Coronary artery (tissue), 2 donors: ENCODE measurements at regions not wholly inside any gene's neighbourhood (a gene's known extent, or its start where the extent isn't known, plus 50 kb on each side); places are given as distances from the start of the nearest gene placed in this dataset.

Experiments used
- DNase-seq: peaks from one replicate; pipeline ENCODE4 v3.0.0-alpha.2; 2017; ENCODE audit warnings: low spot score
- H3K27ac ChIP-seq, 2 donors: fragments of 200-600 bp; sonication (generic); one replicate each; pipeline ENCODE4 v1.5.1; 2016 to 2019
- H3K4me3 ChIP-seq: fragments of 200-600 bp; sonication (generic); 2 replicates; pipeline ENCODE4 v1.5.1; 2016; ENCODE audit warnings: mild to moderate bottlenecking, moderate library complexity
- TF ChIP-seq, protein P1 (sequence below): fragments of 200-600 bp; sonication (generic); IDR thresholded peaks from one replicate; pipeline ENCODE4 v1.5.1; 2019; ENCODE audit warnings: antibody characterized with exemption

DNA sequence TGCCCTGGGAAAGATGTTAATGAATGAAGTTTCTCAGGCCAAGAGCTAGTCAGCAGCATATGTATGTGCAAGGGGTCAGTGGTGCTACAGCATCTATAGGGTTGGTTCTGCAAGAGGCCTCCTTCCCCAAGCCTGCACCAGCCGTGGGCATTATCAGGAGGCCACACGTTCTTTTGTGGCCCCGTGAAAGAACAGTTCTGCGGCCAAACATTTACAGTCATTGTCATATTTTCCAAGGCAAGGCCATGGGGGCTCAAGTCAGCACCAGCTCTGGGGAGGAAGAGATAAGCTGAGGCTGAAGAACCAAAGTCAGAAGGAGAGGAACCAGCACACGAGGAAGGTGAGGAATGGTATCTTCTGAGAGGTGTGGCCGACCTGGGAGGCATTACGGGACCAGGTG, 54.4 kb upstream of the TMEM72 start:
- TF ChIP-seq, protein P1, sequence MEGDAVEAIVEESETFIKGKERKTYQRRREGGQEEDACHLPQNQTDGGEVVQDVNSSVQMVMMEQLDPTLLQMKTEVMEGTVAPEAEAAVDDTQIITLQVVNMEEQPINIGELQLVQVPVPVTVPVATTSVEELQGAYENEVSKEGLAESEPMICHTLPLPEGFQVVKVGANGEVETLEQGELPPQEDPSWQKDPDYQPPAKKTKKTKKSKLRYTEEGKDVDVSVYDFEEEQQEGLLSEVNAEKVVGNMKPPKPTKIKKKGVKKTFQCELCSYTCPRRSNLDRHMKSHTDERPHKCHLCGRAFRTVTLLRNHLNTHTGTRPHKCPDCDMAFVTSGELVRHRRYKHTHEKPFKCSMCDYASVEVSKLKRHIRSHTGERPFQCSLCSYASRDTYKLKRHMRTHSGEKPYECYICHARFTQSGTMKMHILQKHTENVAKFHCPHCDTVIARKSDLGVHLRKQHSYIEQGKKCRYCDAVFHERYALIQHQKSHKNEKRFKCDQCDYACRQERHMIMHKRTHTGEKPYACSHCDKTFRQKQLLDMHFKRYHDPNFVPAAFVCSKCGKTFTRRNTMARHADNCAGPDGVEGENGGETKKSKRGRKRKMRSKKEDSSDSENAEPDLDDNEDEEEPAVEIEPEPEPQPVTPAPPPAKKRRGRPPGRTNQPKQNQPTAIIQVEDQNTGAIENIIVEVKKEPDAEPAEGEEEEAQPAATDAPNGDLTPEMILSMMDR = no peak
- Histone ChIP-seq H3K27ac (no peak overlapping the region), H3K4me3 (no peak overlapping the region)
- DNase-seq = no peak

DNA sequence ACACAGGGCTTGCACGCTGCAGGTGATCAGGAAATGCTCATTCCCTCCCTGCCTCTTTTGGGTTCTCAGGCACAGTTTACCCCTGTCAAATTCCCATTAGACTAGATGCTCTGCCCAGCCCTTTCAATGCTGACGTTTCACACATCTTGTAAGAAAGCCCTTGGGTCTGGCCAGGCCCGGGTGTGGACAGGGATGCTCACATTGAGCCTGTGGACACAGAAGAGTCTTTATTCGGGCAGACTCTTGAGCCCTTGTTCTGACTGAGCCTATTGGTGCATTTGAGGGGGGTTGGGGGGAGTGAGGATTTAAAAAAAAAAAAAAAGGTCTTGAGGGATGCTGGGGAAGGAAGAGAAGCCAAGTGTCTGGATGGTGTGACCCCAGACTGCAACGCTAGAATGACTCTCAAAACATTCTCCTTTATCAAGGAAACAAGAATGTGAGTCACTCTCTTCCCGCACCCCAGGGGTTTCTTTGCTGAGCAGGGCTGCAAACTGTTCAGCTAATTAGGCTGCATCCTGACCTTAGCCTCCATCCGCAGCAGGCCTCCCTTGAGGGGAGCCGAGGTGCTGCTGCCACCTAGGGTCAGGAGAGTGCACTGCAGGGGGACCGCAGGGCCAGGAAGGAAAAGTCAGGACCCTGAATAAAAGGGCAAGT, 53.6 kb upstream of the TMEM72 start:
- DNase-seq = no peak
- TF ChIP-seq, protein P1 = peak; percentile 98
- Histone ChIP-seq H3K27ac (no peak overlapping the region), H3K4me3 (no peak overlapping the region)

DNA sequence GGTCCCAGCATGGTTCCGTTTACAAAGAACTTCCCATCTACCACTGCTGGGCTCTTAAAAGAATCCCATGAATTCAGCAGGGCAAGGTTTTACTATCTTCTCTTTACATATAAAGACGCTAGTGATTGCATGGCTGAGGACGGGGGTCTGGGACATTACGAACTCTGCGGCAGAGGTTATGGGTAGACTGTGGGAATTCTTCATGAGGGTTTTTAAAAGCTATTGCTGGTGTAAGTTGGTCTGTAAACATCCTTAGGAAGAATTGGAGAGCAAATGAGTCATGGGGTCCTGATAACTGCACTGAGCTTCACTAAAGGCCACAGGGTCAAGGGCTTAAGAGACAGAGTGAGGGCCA, 53.1 kb upstream of the TMEM72 start:
- Histone ChIP-seq H3K4me3 (no peak overlapping the region), H3K27ac (no peak overlapping the region)
- DNase-seq = no peak
- TF ChIP-seq, protein P1 = no peak

DNA sequence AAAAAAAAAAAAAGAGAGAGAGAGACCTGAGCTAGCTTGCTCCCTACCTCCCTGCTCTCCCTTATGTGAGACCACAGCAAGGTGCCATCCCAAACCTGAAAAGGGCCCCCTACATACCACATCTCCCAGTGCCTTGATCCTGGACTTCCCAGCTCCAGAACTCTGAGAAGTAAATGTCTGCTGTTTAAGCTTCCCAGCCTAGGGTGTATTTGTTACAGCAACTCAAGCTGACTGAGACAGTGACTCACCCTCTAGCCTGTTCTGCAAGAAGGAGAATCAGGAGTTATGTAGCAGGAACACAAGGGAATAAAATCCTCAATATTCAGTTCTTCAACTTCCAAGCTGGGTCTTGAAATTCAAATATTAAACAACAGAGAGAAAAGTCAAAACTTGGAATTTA, 52.1 kb upstream of the TMEM72 start:
- TF ChIP-seq, protein P1 = no peak
- no peak overlapping the region for H3K27ac ChIP-seq
- H3K4me3 ChIP-seq = no peak overlapping the region
- no peak for DNase-seq

DNA sequence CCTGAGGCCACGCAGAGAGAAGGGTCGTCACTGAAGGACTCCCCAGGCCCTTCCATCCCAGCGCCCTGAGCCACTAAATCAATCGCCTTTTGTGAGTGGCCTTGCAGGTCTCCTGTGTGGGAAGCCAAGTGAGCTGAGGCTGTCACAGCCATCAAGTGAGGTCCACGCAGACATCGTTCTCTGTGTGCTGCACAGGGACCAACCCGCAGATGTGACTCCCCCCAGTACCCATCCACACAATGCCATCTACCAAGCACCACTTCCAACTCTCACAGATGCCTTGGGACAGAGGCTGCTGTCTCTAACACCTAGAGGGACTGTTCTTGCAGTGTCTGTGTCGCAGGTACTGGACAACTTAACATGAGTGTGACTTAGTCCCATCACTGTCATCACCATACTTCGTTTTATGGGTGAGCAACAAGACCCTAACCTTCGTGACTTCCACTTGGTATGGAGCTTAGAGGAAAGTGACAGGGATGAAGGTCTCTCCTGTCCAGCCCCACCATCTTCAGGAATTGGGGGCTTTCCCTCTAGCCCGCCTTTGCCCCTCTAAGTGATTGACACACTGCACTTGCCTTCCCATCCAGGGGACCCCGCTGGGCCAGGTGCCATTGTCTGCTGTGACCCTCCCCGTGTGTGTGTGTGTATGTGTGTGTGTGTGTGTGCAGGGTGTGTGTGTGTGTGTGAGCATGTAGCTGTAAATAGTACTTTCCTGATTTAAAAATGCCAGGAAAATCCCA, 51.4 kb upstream of the TMEM72 start:
- Histone ChIP-seq H3K27ac (no peak overlapping the region), H3K4me3 (no peak overlapping the region)
- no peak for DNase-seq
- TF ChIP-seq, protein P1 = no peak

DNA sequence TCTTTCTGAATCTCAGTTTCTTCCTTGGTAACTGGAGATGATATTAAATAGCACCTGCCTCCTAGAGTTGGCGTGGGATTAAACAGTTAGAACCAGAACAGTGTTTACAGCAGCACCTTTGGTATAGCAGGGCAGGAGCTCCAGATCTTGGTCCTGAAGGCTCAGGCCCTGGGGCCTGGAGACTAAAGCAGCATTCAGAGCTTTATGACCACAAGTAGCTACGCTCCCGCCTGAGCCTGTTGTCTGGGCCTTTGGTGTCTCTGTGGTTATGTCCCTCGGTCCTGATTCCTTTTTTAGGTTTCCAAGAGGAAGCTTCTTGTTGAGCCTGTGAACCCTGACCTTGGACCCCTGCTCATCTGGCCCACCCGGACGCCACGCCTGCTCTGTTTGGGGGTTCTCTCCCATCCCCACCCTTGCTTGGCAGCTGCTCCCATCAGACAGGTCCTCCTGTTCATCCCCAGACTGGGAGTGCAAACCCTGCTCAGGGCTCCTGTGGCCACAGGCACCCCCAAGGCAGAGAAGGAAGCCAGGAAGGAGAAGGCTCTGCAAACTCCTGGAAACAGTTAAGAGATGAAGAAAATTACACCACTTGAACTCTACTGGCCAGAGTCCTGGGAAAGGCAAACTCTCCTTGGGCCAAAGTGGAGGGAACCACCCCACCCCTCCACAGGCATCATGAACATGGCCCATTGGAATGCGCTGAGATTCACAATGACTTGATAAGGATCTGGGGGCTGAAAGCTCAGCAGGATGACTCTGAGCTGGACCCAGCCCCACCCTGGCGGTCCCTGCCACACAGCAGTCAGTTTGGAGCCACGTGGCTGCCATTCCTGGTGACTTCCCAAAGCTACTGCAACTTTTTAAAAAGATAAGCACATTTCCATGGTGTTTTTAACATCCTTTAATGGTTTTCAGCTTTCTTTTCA, 50.1 kb upstream of the TMEM72 start:
- Histone ChIP-seq H3K4me3 (no peak overlapping the region), H3K27ac (no peak overlapping the region)
- TF ChIP-seq, protein P1 = no peak
- DNase-seq = no peak
